GM12864 (cell line): ENCODE measurements at regions not wholly inside any gene's neighbourhood (a gene's known extent, or its start where the extent isn't known, plus 50 kb on each side); places are given as distances from the start of the nearest gene placed in this dataset.
"Not testable (repeated sequence)": the region's sequence is repeated elsewhere in the genome, so short reads cannot be mapped to it uniquely, and the experiment has no call there.

ENCODE experiments used
- DNase-seq: peaks from one replicate; pipeline ENCODE4 v3.0.0-alpha.2; 2011; ENCODE audit warnings: low read depth
- H3K4me3 ChIP-seq: 2 replicates; pipeline ENCODE4 v1.5.1; 2011; ENCODE audit warnings: mild to moderate bottlenecking, low read depth, low read length, control low read depth
- TF ChIP-seq, protein P1 (sequence below): IDR thresholded peaks from 2 replicates; pipeline ENCODE4 v1.5.1; 2011; ENCODE audit warnings: low read depth, mild to moderate bottlenecking, moderate library complexity, low read length, control low read depth, inconsistent platforms; ENCODE audit errors: missing control alignments

DNA sequence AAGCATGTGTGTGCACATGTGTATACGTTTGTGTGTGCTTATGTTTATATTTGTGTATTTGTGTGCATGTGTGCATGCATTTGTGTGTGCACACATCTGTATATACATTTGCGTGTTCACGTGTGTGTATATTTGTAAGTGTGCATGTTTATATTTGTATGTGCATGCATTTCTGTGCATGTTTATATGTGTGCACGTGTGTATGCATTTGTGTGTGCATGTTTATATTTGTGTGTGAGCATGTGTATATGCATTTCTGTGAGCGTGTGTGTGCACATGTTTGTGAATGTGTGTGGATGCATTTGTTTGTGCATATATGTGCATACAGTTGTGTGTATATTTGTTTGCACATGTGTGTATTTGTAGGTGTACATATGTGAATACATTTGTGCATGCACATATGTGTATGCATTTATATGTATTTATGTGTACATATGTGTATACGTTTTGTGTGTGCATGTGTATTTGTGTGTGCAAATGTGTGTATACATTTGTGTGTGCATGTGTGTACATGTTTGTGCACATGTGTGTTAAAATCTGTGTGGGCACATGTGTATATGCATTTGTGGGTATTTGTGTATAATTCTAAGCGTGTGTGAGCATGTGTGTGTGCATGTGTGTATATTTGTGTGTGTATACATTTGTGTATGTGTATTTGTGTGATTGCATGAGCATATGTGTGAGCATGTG is 140.4 kb upstream of the AFDN start:
- H3K4me3 ChIP-seq = no peak overlapping the region
- TF ChIP-seq, protein P1, sequence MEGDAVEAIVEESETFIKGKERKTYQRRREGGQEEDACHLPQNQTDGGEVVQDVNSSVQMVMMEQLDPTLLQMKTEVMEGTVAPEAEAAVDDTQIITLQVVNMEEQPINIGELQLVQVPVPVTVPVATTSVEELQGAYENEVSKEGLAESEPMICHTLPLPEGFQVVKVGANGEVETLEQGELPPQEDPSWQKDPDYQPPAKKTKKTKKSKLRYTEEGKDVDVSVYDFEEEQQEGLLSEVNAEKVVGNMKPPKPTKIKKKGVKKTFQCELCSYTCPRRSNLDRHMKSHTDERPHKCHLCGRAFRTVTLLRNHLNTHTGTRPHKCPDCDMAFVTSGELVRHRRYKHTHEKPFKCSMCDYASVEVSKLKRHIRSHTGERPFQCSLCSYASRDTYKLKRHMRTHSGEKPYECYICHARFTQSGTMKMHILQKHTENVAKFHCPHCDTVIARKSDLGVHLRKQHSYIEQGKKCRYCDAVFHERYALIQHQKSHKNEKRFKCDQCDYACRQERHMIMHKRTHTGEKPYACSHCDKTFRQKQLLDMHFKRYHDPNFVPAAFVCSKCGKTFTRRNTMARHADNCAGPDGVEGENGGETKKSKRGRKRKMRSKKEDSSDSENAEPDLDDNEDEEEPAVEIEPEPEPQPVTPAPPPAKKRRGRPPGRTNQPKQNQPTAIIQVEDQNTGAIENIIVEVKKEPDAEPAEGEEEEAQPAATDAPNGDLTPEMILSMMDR = no peak
- DNase-seq = no peak

DNA sequence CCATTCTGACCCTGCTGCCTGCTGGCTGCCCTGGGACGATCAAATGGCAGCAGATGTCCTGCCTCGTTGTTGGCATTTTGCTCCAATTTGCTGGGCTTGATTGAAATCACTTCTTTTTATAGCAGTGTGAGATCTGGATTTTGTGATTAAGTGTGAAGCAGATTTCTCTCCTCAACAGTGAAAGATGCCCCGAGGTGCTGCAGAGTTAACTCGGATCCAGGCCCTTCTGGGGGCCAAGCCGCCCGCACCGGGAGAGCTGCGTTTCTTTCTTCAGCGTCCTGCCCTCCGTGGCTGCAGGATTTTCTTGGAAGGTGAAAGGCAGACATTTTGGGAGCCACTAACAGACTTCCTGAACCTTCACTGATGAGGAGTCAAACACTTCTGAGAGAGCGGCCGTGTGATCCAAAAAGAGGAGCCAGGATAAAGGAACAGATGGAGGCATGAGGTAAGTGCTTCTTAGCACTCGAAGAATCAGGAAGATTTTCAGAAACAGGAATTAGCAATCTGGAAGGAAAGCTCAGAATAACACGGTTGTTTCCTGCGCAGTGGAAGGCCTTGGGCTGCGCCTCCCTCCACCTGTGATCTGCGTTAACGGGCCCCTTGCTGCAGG is 139.5 kb upstream of the AFDN start:
- no peak overlapping the region for H3K4me3 ChIP-seq
- TF ChIP-seq, protein P1 = no peak
- no peak for DNase-seq

DNA sequence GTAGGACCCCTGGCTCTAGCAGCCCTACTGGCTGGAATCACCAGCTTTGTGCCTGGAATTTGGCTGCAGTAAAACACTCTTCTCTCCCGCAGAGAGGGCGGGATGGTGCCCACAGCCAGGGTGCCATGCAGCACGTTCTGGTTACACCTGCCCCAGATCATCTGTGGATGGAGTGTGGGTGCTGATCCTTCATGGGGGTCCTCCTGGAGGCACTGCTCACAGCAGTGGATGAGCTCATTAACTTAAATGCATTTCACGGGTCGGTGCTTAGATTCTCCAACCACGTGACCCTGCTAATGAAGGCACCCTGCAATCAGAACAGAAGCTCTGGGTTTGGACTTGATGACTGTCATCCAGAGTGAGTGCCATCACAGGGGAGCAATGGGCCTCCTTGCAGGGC is 138.6 kb upstream of the AFDN start:
- no peak overlapping the region for H3K4me3 ChIP-seq
- DNase-seq = no peak
- TF ChIP-seq, protein P1 = no peak

DNA sequence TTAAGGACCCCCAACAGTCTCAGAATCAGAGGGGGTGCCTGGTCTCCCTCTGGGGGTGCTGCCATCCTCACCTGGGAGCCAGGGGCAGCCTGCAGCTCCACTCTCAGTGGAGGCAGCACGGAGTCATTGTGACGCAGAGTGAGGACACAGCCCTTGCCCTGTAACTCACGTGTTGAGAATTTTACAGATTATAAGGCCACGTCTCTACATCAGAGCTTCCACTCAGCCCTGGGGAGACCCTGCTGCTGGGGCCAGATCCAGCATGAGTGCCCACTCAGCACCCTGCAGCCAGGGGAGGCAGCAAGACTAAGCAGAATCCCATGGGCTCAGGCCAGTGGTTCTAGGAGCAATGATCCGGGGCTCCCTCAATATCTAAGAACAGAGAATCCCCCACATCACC is 137.4 kb upstream of the AFDN start:
- no peak overlapping the region for H3K4me3 ChIP-seq
- no peak for DNase-seq
- TF ChIP-seq, protein P1 = no peak

DNA sequence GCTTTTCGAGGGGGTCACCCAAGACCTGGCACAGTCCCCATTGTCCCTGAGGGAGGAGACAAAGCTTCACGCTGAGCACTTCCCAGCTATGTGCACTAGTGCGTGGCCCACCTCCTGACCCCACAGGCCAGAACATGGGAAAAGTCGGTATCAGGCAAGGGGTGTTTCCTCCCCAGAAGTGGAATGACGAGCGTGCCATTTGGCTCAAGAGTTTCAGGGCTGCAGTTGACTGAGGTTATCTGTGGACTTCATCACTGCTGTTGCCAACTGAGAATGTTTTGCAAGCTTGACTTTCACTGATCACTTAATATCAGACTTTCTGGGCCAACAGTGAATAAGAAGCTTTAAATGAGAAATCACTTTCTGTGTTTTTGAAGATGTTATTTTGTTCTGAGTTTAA is 137.0 kb upstream of the AFDN start:
- DNase-seq = no peak

DNA sequence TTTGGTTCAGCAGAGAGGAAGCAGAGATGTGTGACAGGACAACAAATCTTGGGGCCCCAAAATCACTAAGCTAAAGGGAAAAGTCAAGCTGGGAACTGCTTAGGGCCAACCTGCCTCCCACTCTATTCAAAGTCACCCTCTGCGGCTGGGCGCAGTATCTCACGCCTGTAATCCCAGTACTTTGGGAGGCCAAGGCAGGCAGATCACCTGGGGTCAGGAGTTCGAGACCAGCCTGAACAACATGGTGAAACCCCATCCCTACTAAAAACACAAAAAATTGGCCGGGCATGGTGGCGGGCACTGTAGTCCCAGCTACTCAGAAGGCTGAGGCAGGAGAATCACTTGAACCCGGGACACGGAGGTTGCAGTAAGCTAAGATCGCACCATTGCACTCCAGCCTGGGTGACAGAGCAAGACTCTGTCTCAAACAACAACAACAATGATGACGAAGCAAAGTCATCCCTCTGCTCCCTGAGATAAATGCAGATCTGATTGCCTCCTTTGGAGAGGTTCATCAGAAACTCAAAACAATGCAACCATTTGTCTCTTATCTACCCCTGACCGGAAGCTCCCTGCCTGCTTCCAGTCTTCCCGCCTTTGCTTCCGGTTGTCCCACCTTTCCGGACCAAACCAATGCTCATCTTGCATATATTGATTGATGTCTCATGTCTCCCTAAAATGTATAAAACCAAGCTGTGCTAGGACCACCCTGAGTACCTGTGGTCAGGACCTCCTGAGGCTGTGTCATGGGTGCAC is 136.4 kb upstream of the AFDN start:
- H3K4me3 ChIP-seq, DNase-seq: not testable (repeated sequence)

More for the DNA sequence above, 137.0 kb upstream of the AFDN start:
- TF ChIP-seq, protein P1 = no peak
- no peak overlapping the region for H3K4me3 ChIP-seq

DNA sequence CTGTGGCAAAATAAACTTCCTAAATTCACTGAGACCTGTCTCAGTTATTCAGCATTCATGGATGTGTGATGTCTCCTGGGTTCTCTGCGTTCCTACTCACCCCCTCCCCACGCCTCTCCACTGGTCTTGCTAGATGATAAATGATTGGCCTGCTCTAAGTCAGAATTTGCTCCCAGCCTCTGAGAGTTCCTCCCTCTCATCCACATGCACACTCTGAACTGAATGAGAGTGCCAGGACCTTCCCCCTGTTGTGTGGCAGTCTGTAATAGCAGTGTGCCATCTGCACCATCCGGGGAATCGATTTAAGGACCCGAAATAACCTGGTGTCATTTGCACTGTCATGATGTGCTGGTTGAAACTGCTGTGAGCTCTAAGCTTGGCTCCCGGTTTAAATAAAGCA is 135.8 kb upstream of the AFDN start:
- DNase-seq = no peak
- H3K4me3 ChIP-seq = no peak overlapping the region
- TF ChIP-seq, protein P1 = no peak
